Fibroblast of lung (primary cell): ENCODE measurements at regions not wholly inside any gene's neighbourhood (a gene's known extent, or its start where the extent isn't known, plus 50 kb on each side); places are given as distances from the start of the nearest gene placed in this dataset.

ENCODE experiments used
- EZH2 ChIP-seq: IDR thresholded peaks from 2 replicates; pipeline ENCODE4 v1.5.1; 2012; ENCODE audit warnings: low read length, control low read depth, mild to moderate bottlenecking; ENCODE audit errors: missing control alignments
- TF ChIP-seq, protein P1 (sequence below), 2 donors: IDR thresholded peaks in 1 of 2; conservative IDR thresholded peaks in 1 of 2; 1 replicate in 1 of 2; 2 replicates in 1 of 2; pipeline ENCODE4 v1.5.1; 2011 to 2012; ENCODE audit warnings: low read length in 2 of 2, control low read depth in 1 of 2, inconsistent platforms in 1 of 2, low read depth in 1 of 2, mild to moderate bottlenecking in 1 of 2

DNA sequence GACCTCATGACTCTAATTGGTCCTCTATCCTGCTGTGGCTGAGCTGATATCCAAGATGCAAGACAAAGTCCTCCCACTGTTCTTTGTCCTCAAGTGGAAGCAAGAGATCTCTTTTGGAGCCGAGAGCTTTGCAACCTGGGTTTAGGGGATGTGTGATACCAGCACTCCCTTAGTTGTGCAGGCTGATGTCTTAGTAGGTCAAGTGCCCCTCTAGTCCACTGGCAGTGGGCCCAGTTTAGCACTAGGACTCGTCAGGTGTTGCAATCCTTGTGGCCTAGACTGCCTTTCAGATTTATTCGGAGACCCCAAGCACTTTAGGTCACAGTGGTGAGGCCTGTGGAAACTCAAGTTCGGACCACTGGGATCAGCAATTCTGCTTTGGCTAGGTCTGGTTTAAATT, 64.0 kb downstream of the GPRASP3 start:
- TF ChIP-seq EZH2 = no peak
- TF ChIP-seq, protein P1, sequence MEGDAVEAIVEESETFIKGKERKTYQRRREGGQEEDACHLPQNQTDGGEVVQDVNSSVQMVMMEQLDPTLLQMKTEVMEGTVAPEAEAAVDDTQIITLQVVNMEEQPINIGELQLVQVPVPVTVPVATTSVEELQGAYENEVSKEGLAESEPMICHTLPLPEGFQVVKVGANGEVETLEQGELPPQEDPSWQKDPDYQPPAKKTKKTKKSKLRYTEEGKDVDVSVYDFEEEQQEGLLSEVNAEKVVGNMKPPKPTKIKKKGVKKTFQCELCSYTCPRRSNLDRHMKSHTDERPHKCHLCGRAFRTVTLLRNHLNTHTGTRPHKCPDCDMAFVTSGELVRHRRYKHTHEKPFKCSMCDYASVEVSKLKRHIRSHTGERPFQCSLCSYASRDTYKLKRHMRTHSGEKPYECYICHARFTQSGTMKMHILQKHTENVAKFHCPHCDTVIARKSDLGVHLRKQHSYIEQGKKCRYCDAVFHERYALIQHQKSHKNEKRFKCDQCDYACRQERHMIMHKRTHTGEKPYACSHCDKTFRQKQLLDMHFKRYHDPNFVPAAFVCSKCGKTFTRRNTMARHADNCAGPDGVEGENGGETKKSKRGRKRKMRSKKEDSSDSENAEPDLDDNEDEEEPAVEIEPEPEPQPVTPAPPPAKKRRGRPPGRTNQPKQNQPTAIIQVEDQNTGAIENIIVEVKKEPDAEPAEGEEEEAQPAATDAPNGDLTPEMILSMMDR (conservative IDR thresholded peaks at IDR 0.05 in 1 of 2, IDR thresholded peaks at IDR 0.05 in 1 of 2; ENCODE audit: low read depth in 1 of 2, low read length in 2 of 2) = no peak
